Germinal center (tissue), 1 donor: ENCODE measurements at regions not wholly inside any gene's neighbourhood (a gene's known extent, or its start where the extent isn't known, plus 50 kb on each side); places are given as distances from the start of the nearest gene placed in this dataset.

ENCODE experiments used
- DNase-seq: peaks from one replicate; pipeline ENCODE4 v3.0.0; 2012; ENCODE audit warnings: mixed read lengths, low spot score

- no peak for DNase-seq
These were observed 192.5 kb downstream of the PCDH19 start for GRCh38 chrX:100217547-100217946.

- no peak for DNase-seq
These were observed 194.0 kb downstream of the PCDH19 start for GRCh38 chrX:100216083-100216482.

GRCh38 chrX:100208076-100208475 is 202.0 kb downstream of the PCDH19 start:
- DNase-seq, result no peak

- DNase-seq, result peak; percentile 1
These were observed 202.6 kb downstream of the PCDH19 start for GRCh38 chrX:100207331-100208024.

GRCh38 chrX:100204534-100204933 is 205.5 kb downstream of the PCDH19 start:
- DNase-seq, result no peak

GRCh38 chrX:100194082-100194775 is 215.8 kb downstream of the PCDH19 start:
- no peak for DNase-seq
